OCI-LY3 (cell line): ENCODE measurements at regions not wholly inside any gene's neighbourhood (a gene's known extent, or its start where the extent isn't known, plus 50 kb on each side); places are given as distances from the start of the nearest gene placed in this dataset.

Experiments
- H2AFZ ChIP-seq: fragments of 200-600, 300-600 bp; shearing (Covaris generic); 2 replicates; pipeline ENCODE4 v1.6.0; 2014; ENCODE audit warnings: antibody characterized with exemption, low read depth, low read length
- H3K27ac ChIP-seq: fragments of 200-600, 300-600 bp; sonication (generic); 2 replicates; pipeline ENCODE4 v1.5.1; 2014; ENCODE audit warnings: mild to moderate bottlenecking, low read length, moderate library complexity, mixed read lengths
- H3K27me3 ChIP-seq: fragments of 200-600, 300-600 bp; sonication (generic); 2 replicates; pipeline ENCODE4 v1.6.1; 2014; ENCODE audit warnings: low read depth, low read length, mixed read lengths
- H3K36me3 ChIP-seq: fragments of 200-600, 300-600 bp; sonication (generic); replicated peaks from 2 replicates; pipeline ENCODE3; 2014; ENCODE audit warnings: low read depth, low read length, mixed read lengths
- H3K4me1 ChIP-seq: fragments of 300-600, 200-600 bp; sonication (generic); 2 replicates; pipeline ENCODE4 v1.6.1; 2014; ENCODE audit warnings: low read length, mixed read lengths
- H3K4me2 ChIP-seq: fragments of 200-600, 300-600 bp; sonication (generic); 2 replicates; pipeline ENCODE4 v1.6.1; 2014; ENCODE audit warnings: low read length, mixed read lengths
- H3K4me3 ChIP-seq: fragments of 300-600, 200-600 bp; sonication (generic); 2 replicates; pipeline ENCODE4 v1.5.1; 2014; ENCODE audit warnings: antibody characterized with exemption, mild to moderate bottlenecking, low read length, moderate library complexity
- H3K79me2 ChIP-seq: fragments of 300-600, 200-600 bp; shearing (Covaris generic); 2 replicates; pipeline ENCODE4 v1.6.1; 2014; ENCODE audit warnings: mild to moderate bottlenecking, low read length, mixed read lengths
- H3K9ac ChIP-seq: fragments of 300-600, 200-600 bp; shearing (Covaris generic); 2 replicates; pipeline ENCODE4 v1.6.0; 2014; ENCODE audit warnings: mild to moderate bottlenecking, low read length, moderate library complexity
- H3K9me3 ChIP-seq: fragments of 200-600, 300-600 bp; shearing (Covaris generic); 2 replicates; pipeline ENCODE4 v1.6.1; 2014; ENCODE audit warnings: low read length, mixed read lengths; ENCODE audit not compliant: insufficient read depth
- H4K20me1 ChIP-seq: fragments of 200-600, 300-600 bp; sonication (generic); 2 replicates; pipeline ENCODE4 v1.6.1; 2016; ENCODE audit warnings: low read length, mixed read lengths; ENCODE audit not compliant: insufficient read depth
- CTCF ChIP-seq: fragments of 200-600, 300-600 bp; sonication (generic); IDR thresholded peaks from 2 replicates; pipeline ENCODE4 v1.5.1; 2014; ENCODE audit warnings: antibody characterized with exemption, low read length, low read depth
- EZH2phosphoT487 ChIP-seq: fragments of 200-600 bp; shearing (Covaris generic); IDR thresholded peaks from 2 replicates; pipeline ENCODE4 v1.6.1; 2018; ENCODE audit warnings: antibody characterized with exemption, mixed run types, low read depth

GRCh38 chr14:53331921-53332320 is 178.8 kb upstream of the DDHD1 start:
- no peaks in the 10 kb centered on the region for H3K36me3 ChIP-seq
- H3K4me1 ChIP-seq = no peaks in the 10 kb centered on the region
- no peaks in the 10 kb centered on the region for H4K20me1 ChIP-seq
- H3K4me2 ChIP-seq = no peak overlapping the region
- no peak overlapping the region for H3K9ac ChIP-seq
- H2AFZ ChIP-seq = no peak overlapping the region
- H3K4me3 ChIP-seq = no peak overlapping the region
- H3K79me2 ChIP-seq = no peaks in the 10 kb centered on the region
- TF ChIP-seq CTCF = no peak
- no peak for TF ChIP-seq EZH2phosphoT487
- H3K9me3 ChIP-seq = no peaks in the 10 kb centered on the region
- no peaks in the 10 kb centered on the region for H3K27me3 ChIP-seq
- no peak overlapping the region for H3K27ac ChIP-seq

- Histone ChIP-seq H4K20me1 (no peaks in the 10 kb centered on the region), H2AFZ (no peak overlapping the region)
- TF ChIP-seq CTCF (no peak), EZH2phosphoT487 (no peak)
These were observed 178.1 kb upstream of the DDHD1 start for GRCh38 chr14:53331247-53331646.

GRCh38 chr14:53330441-53330840 is 177.3 kb upstream of the DDHD1 start:
- H3K9me3 ChIP-seq = no peaks in the 10 kb centered on the region
- TF ChIP-seq EZH2phosphoT487 = no peak
- no peak for TF ChIP-seq CTCF
- H3K27me3 ChIP-seq = no peaks in the 10 kb centered on the region
- H3K36me3 ChIP-seq = no peaks in the 10 kb centered on the region
- no peak overlapping the region for H3K27ac ChIP-seq
- no peaks in the 10 kb centered on the region for H4K20me1 ChIP-seq
- no peak overlapping the region for H3K4me3 ChIP-seq
- H3K9ac ChIP-seq = no peak overlapping the region
- no peaks in the 10 kb centered on the region for H3K79me2 ChIP-seq
- H3K4me1 ChIP-seq = no peaks in the 10 kb centered on the region
- no peak overlapping the region for H2AFZ ChIP-seq
- H3K4me2 ChIP-seq = no peak overlapping the region

More at GRCh38 chr14:53331247-53331646, 178.1 kb upstream of the DDHD1 start:
- Histone ChIP-seq H3K27me3 (no peaks in the 10 kb centered on the region), H3K79me2 (no peaks in the 10 kb centered on the region), H3K9ac (no peak overlapping the region), H3K4me1 (no peaks in the 10 kb centered on the region), H3K36me3 (no peaks in the 10 kb centered on the region), H3K4me3 (no peak overlapping the region), H3K4me2 (no peak overlapping the region), H3K9me3 (no peaks in the 10 kb centered on the region), H3K27ac (no peak overlapping the region)

- no peaks in the 10 kb centered on the region for H3K36me3 ChIP-seq
- TF ChIP-seq CTCF = no peak
- no peak for TF ChIP-seq EZH2phosphoT487
- no peaks in the 10 kb centered on the region for H4K20me1 ChIP-seq
- H3K4me1 ChIP-seq = no peaks in the 10 kb centered on the region
- no peak overlapping the region for H3K27ac ChIP-seq
- H3K4me3 ChIP-seq = no peak overlapping the region
- H3K4me2 ChIP-seq = no peak overlapping the region
- no peaks in the 10 kb centered on the region for H3K27me3 ChIP-seq
- H3K79me2 ChIP-seq = no peaks in the 10 kb centered on the region
- H2AFZ ChIP-seq = no peak overlapping the region
- H3K9ac ChIP-seq = no peak overlapping the region
- H3K9me3 ChIP-seq = no peaks in the 10 kb centered on the region
These were observed 175.7 kb upstream of the DDHD1 start for GRCh38 chr14:53328841-53329240.
